Upper lobe of right lung (tissue), 1 donor: ENCODE measurements at regions not wholly inside any gene's neighbourhood (a gene's known extent, or its start where the extent isn't known, plus 50 kb on each side); places are given as distances from the start of the nearest gene placed in this dataset.

ENCODE experiments used
- ATAC-seq: fragments of 200-7000 bp; cut with Tn5 transposase; one replicate; pipeline ENCODE4 v1.9.1; 2020; ENCODE audit warnings: mild to moderate bottlenecking, moderate library complexity
- DNase-seq: peaks from one replicate; pipeline ENCODE4 v3.0.0-alpha.2; 2020
- H3K27ac ChIP-seq: fragments of 200-600 bp; one replicate; pipeline ENCODE4 v1.8.0; 2022
- H3K27me3 ChIP-seq: fragments of 200-600 bp; one replicate; pipeline ENCODE4 v1.8.0; 2022; ENCODE audit warnings: mild to moderate bottlenecking
- H3K36me3 ChIP-seq: fragments of 200-600 bp; one replicate; pipeline ENCODE4 v1.8.0; 2022
- H3K4me1 ChIP-seq: fragments of 200-600 bp; one replicate; pipeline ENCODE4 v1.8.0; 2022
- H3K4me3 ChIP-seq: fragments of 200-600 bp; one replicate; pipeline ENCODE4 v1.8.0; 2022; ENCODE audit warnings: mild to moderate bottlenecking
- H3K9me3 ChIP-seq: fragments of 200-600 bp; one replicate; pipeline ENCODE4 v1.8.0; 2022
- CTCF ChIP-seq: fragments of 200-600 bp; IDR thresholded peaks from one replicate; pipeline ENCODE4 v1.8.0; 2022; ENCODE audit warnings: antibody characterized with exemption
- intact Hi-C: fragments of 100-400 bp; cut with DNase I; formaldehyde crosslinking; loops from one replicate; pipeline ENCODE4 v1.11.0; 2022
- donor health status: DM: no; HTN: yes; CAD: no; lungs with severe emphysema.

GRCh38 chr4:138887341-138887740, 128.2 kb upstream of the NOCT start:
- H3K4me1 ChIP-seq, result no peaks in the 10 kb centered on the region
- intact Hi-C loops, result no loop called here
- H3K27ac ChIP-seq, result no peak overlapping the region
- no peak for ATAC-seq
- H3K4me3 ChIP-seq, result no peak overlapping the region
- H3K36me3 ChIP-seq, result no peaks in the 10 kb centered on the region
- H3K9me3 ChIP-seq, result no peaks in the 10 kb centered on the region
- DNase-seq, result no peak
- no peaks in the 10 kb centered on the region for H3K27me3 ChIP-seq
- TF ChIP-seq CTCF, result no peak

GRCh38 chr4:138879757-138880156, 135.8 kb upstream of the NOCT start:
- Histone ChIP-seq H3K27me3 (no peaks in the 10 kb centered on the region), H3K27ac (no peak overlapping the region), H3K4me3 (no peak overlapping the region), H3K9me3 (no peaks in the 10 kb centered on the region), H3K36me3 (no peaks in the 10 kb centered on the region), H3K4me1 (no peaks in the 10 kb centered on the region)
- ATAC-seq (no peak), DNase-seq (no peak)
- intact Hi-C loops, result no loop called here
- no peak for TF ChIP-seq CTCF

GRCh38 chr4:138875891-138876608, 139.5 kb upstream of the NOCT start:
- H3K27me3 ChIP-seq, result no peaks in the 10 kb centered on the region
- H3K4me3 ChIP-seq, result no peak overlapping the region
- H3K9me3 ChIP-seq, result no peaks in the 10 kb centered on the region
- H3K36me3 ChIP-seq, result no peaks in the 10 kb centered on the region
- intact Hi-C loops, result no loop called here
- no peak for TF ChIP-seq CTCF
- no peak overlapping the region for H3K27ac ChIP-seq
- no peaks in the 10 kb centered on the region for H3K4me1 ChIP-seq
- DNase-seq (no peak), ATAC-seq (no peak)

GRCh38 chr4:138871555-138871875, 144.1 kb upstream of the NOCT start:
- Histone ChIP-seq H3K4me3 (no peak overlapping the region), H3K36me3 (no peaks in the 10 kb centered on the region), H3K27me3 (no peaks in the 10 kb centered on the region), H3K27ac (no peak overlapping the region), H3K4me1 (peaks cover 3% of the 10 kb centered on the region), H3K9me3 (no peaks in the 10 kb centered on the region)
- intact Hi-C loops, result no loop called here
- ATAC-seq (no peak), DNase-seq (no peak)
- no peak for TF ChIP-seq CTCF

- ATAC-seq (peak; percentile 88), DNase-seq (no peak)
- Histone ChIP-seq H3K4me1 (peaks cover 3% of the 10 kb centered on the region), H3K4me3 (no peak overlapping the region), H3K36me3 (no peaks in the 10 kb centered on the region), H3K27ac (no peak overlapping the region), H3K9me3 (no peaks in the 10 kb centered on the region), H3K27me3 (no peaks in the 10 kb centered on the region)
- TF ChIP-seq CTCF, result peak; percentile 84
- intact Hi-C loops, result no loop called here
Observed at GRCh38 chr4:138870737-138871554, 144.6 kb upstream of the NOCT start.
